OCI-LY3 (cell line): ENCODE measurements at regions not wholly inside any gene's neighbourhood (a gene's known extent, or its start where the extent isn't known, plus 50 kb on each side); places are given as distances from the start of the nearest gene placed in this dataset.

ENCODE experiments used
- H2AFZ ChIP-seq: fragments of 200-600, 300-600 bp; shearing (Covaris generic); 2 replicates; pipeline ENCODE4 v1.6.0; 2014; ENCODE audit warnings: antibody characterized with exemption, low read depth, low read length
- H3K27ac ChIP-seq: fragments of 200-600, 300-600 bp; sonication (generic); 2 replicates; pipeline ENCODE4 v1.5.1; 2014; ENCODE audit warnings: mild to moderate bottlenecking, low read length, moderate library complexity, mixed read lengths
- H3K27me3 ChIP-seq: fragments of 200-600, 300-600 bp; sonication (generic); 2 replicates; pipeline ENCODE4 v1.6.1; 2014; ENCODE audit warnings: low read depth, low read length, mixed read lengths
- H3K36me3 ChIP-seq: fragments of 200-600, 300-600 bp; sonication (generic); replicated peaks from 2 replicates; pipeline ENCODE3; 2014; ENCODE audit warnings: low read depth, low read length, mixed read lengths
- H3K4me1 ChIP-seq: fragments of 300-600, 200-600 bp; sonication (generic); 2 replicates; pipeline ENCODE4 v1.6.1; 2014; ENCODE audit warnings: low read length, mixed read lengths
- H3K4me2 ChIP-seq: fragments of 200-600, 300-600 bp; sonication (generic); 2 replicates; pipeline ENCODE4 v1.6.1; 2014; ENCODE audit warnings: low read length, mixed read lengths
- H3K4me3 ChIP-seq: fragments of 300-600, 200-600 bp; sonication (generic); 2 replicates; pipeline ENCODE4 v1.5.1; 2014; ENCODE audit warnings: antibody characterized with exemption, mild to moderate bottlenecking, low read length, moderate library complexity
- H3K79me2 ChIP-seq: fragments of 300-600, 200-600 bp; shearing (Covaris generic); 2 replicates; pipeline ENCODE4 v1.6.1; 2014; ENCODE audit warnings: mild to moderate bottlenecking, low read length, mixed read lengths
- H3K9ac ChIP-seq: fragments of 300-600, 200-600 bp; shearing (Covaris generic); 2 replicates; pipeline ENCODE4 v1.6.0; 2014; ENCODE audit warnings: mild to moderate bottlenecking, low read length, moderate library complexity
- H3K9me3 ChIP-seq: fragments of 200-600, 300-600 bp; shearing (Covaris generic); 2 replicates; pipeline ENCODE4 v1.6.1; 2014; ENCODE audit warnings: low read length, mixed read lengths; ENCODE audit not compliant: insufficient read depth
- H4K20me1 ChIP-seq: fragments of 200-600, 300-600 bp; sonication (generic); 2 replicates; pipeline ENCODE4 v1.6.1; 2016; ENCODE audit warnings: low read length, mixed read lengths; ENCODE audit not compliant: insufficient read depth
- CTCF ChIP-seq: fragments of 200-600, 300-600 bp; sonication (generic); IDR thresholded peaks from 2 replicates; pipeline ENCODE4 v1.5.1; 2014; ENCODE audit warnings: antibody characterized with exemption, low read length, low read depth
- EZH2phosphoT487 ChIP-seq: fragments of 200-600 bp; shearing (Covaris generic); IDR thresholded peaks from 2 replicates; pipeline ENCODE4 v1.6.1; 2018; ENCODE audit warnings: antibody characterized with exemption, mixed run types, low read depth

GRCh38 chr16:66135838-66136237 is 230.7 kb upstream of the CDH5 start:
- H3K27me3 ChIP-seq = peaks cover 51% of the 10 kb centered on the region
- no peaks in the 10 kb centered on the region for H3K79me2 ChIP-seq
- H3K4me1 ChIP-seq = no peaks in the 10 kb centered on the region
- no peak overlapping the region for H3K27ac ChIP-seq
- no peak overlapping the region for H3K4me3 ChIP-seq
- no peaks in the 10 kb centered on the region for H3K9me3 ChIP-seq
- H3K36me3 ChIP-seq = no peaks in the 10 kb centered on the region
- no peak overlapping the region for H3K4me2 ChIP-seq
- no peaks in the 10 kb centered on the region for H4K20me1 ChIP-seq
- no peak overlapping the region for H3K9ac ChIP-seq
- no peak for TF ChIP-seq EZH2phosphoT487
- TF ChIP-seq CTCF = no peak
- no peak overlapping the region for H2AFZ ChIP-seq

GRCh38 chr16:66135421-66135831 is 231.1 kb upstream of the CDH5 start:
- no peak overlapping the region for H3K4me2 ChIP-seq

GRCh38 chr16:66134875-66135274 is 231.6 kb upstream of the CDH5 start:
- TF ChIP-seq EZH2phosphoT487 = no peak
- no peak for TF ChIP-seq CTCF
- Histone ChIP-seq H3K9ac (no peak overlapping the region), H4K20me1 (no peaks in the 10 kb centered on the region), H3K27ac (no peak overlapping the region), H3K4me3 (no peak overlapping the region), H3K27me3 (peaks cover 52% of the 10 kb centered on the region), H2AFZ (no peak overlapping the region), H3K36me3 (no peaks in the 10 kb centered on the region), H3K79me2 (no peaks in the 10 kb centered on the region), H3K4me2 (no peak overlapping the region), H3K4me1 (no peaks in the 10 kb centered on the region), H3K9me3 (no peaks in the 10 kb centered on the region)

More at GRCh38 chr16:66135421-66135831, 231.1 kb upstream of the CDH5 start:
- no peak overlapping the region for H3K27ac ChIP-seq
- H3K9ac ChIP-seq = no peak overlapping the region
- peaks cover 52% of the 10 kb centered on the region for H3K27me3 ChIP-seq
- no peaks in the 10 kb centered on the region for H3K79me2 ChIP-seq
- no peak for TF ChIP-seq CTCF
- TF ChIP-seq EZH2phosphoT487 = no peak
- no peaks in the 10 kb centered on the region for H4K20me1 ChIP-seq
- H3K4me3 ChIP-seq = no peak overlapping the region
- H2AFZ ChIP-seq = no peak overlapping the region
- no peaks in the 10 kb centered on the region for H3K36me3 ChIP-seq
- H3K9me3 ChIP-seq = no peaks in the 10 kb centered on the region
- no peaks in the 10 kb centered on the region for H3K4me1 ChIP-seq

GRCh38 chr16:66133643-66134338 is 232.7 kb upstream of the CDH5 start:
- Histone ChIP-seq H3K4me2 (no peak overlapping the region), H2AFZ (no peak overlapping the region), H4K20me1 (no peaks in the 10 kb centered on the region), H3K27me3 (peaks cover 59% of the 10 kb centered on the region), H3K36me3 (no peaks in the 10 kb centered on the region), H3K4me1 (no peaks in the 10 kb centered on the region), H3K9ac (no peak overlapping the region), H3K4me3 (no peak overlapping the region), H3K79me2 (no peaks in the 10 kb centered on the region), H3K27ac (no peak overlapping the region), H3K9me3 (no peaks in the 10 kb centered on the region)
- TF ChIP-seq EZH2phosphoT487 = no peak
